Small intestine (tissue), 7 donors: ENCODE measurements at regions not wholly inside any gene's neighbourhood (a gene's known extent, or its start where the extent isn't known, plus 50 kb on each side); places are given as distances from the start of the nearest gene placed in this dataset.
A peak's percentile ranks its signal among the peaks of the same experiment; 100 is the strongest.

Experiments
- DNase-seq, 2 donors: peaks; one replicate each; pipeline versions ENCODE4 v3.0.0 to v3.0.0-alpha.2; 2013
- FAIRE-seq: peaks from 2 replicates; lab custom pipeline; 2012; peaks lifted over from hg19 to GRCh38; lab: Jason Lieb, UNC
- H3K27ac ChIP-seq, 3 donors: one replicate each; pipeline ENCODE4 v1.5.1; 2013; ENCODE audit warnings: low read length in 2 of 3, mild to moderate bottlenecking in 2 of 3, control low read depth in 1 of 3, inconsistent platforms in 1 of 3, low read depth in 1 of 3, moderate library complexity in 1 of 3
- H3K27me3 ChIP-seq, 3 donors: one replicate each; pipeline ENCODE4 v1.6.1; 2013; ENCODE audit warnings: low read length in 3 of 3, inconsistent platforms in 1 of 3; ENCODE audit not compliant: control insufficient read depth in 3 of 3, insufficient read depth in 3 of 3
- H3K36me3 ChIP-seq, 3 donors: one replicate each; pipeline ENCODE4 v1.6.1; 2013; ENCODE audit warnings: low read length in 3 of 3, inconsistent platforms in 1 of 3, low read depth in 1 of 3, mild to moderate bottlenecking in 1 of 3, moderate library complexity in 1 of 3; ENCODE audit not compliant: control insufficient read depth in 3 of 3, insufficient read depth in 2 of 3
- H3K4me1 ChIP-seq, 3 donors: one replicate each; pipeline ENCODE4 v1.6.1; 2013; ENCODE audit warnings: low read length in 2 of 3, inconsistent platforms in 1 of 3, low read depth in 1 of 3, mild to moderate bottlenecking in 1 of 3, moderate library complexity in 1 of 3; ENCODE audit not compliant: control insufficient read depth in 3 of 3, insufficient read depth in 2 of 3
- H3K4me3 ChIP-seq, 3 donors: one replicate each; pipeline ENCODE4 v1.5.1; 2013; ENCODE audit warnings: low read length in 3 of 3, control low read depth in 1 of 3, inconsistent platforms in 1 of 3, low read depth in 1 of 3, mild to moderate bottlenecking in 1 of 3, moderate library complexity in 1 of 3
- H3K9me3 ChIP-seq, 2 donors: one replicate each; pipeline ENCODE4 v1.6.1; 2013; ENCODE audit warnings: low read depth in 1 of 2, low read length in 1 of 2; ENCODE audit not compliant: control insufficient read depth in 2 of 2, insufficient read depth in 1 of 2
- WGBS, 3 donors: extraction: QIAGEN DNeasy Blood & Tissue Kit; methylation state at CpG; one replicate each; pipeline ENCODE4 v1.1.7; 2013; 5-methylcytosine and 5-hydroxymethylcytosine counted together
- donor health status: healthy with polysubstance abuse.
- donor health status: control.
- donor health status: control.
- donor health status: Bipolar disorder and iron deficiency.
- donor health status: healthy.

GRCh38 chr1:230011333-230012092 lies 55.5 kb upstream of the GALNT2 start:
- peaks cover 0 to 2% of the 10 kb centered on the region in 2 donors for H3K9me3 ChIP-seq
- H3K4me3 ChIP-seq = no peak overlapping the region
- H3K4me1 ChIP-seq = no peaks in the 10 kb centered on the region
- H3K27me3 ChIP-seq = peaks cover 0 to 3% (median 0%) of the 10 kb centered on the region in 3 donors
- 35 to 54% (median 51%) methylated on average over 6 of the region's 6 CpGs for WGBS, 3 donors
- DNase-seq = no peak
- no peaks in the 10 kb centered on the region for H3K36me3 ChIP-seq
- no peak for FAIRE-seq
- H3K27ac ChIP-seq = no peak overlapping the region

- Histone ChIP-seq H3K27ac (no peak overlapping the region), H3K9me3 (peaks cover 0 to 2% of the 10 kb centered on the region in 2 donors), H3K4me1 (no peaks in the 10 kb centered on the region), H3K27me3 (no peaks in the 10 kb centered on the region), H3K4me3 (no peak overlapping the region), H3K36me3 (no peaks in the 10 kb centered on the region)
- FAIRE-seq = no peak
- no peak for DNase-seq
Measured at GRCh38 chr1:230012093-230012393, 55.0 kb upstream of the GALNT2 start.

- 51 to 83% (median 70%) methylated on average over 5 of the region's 5 CpGs for WGBS, 3 donors
- DNase-seq = peak in 1 of 2 donors; percentile 17
- no peak overlapping the region for H3K4me3 ChIP-seq
- H3K27me3 ChIP-seq = no peaks in the 10 kb centered on the region
- no peak overlapping the region for H3K27ac ChIP-seq
- no peak for FAIRE-seq
- H3K9me3 ChIP-seq = peaks cover 0 to 2% of the 10 kb centered on the region in 2 donors
- no peaks in the 10 kb centered on the region for H3K4me1 ChIP-seq
- no peaks in the 10 kb centered on the region for H3K36me3 ChIP-seq
Measured at GRCh38 chr1:230012741-230013140, 54.3 kb upstream of the GALNT2 start.

GRCh38 chr1:230016159-230016558 lies 50.9 kb upstream of the GALNT2 start:
- Histone ChIP-seq H3K27ac (no peak overlapping the region), H3K36me3 (no peaks in the 10 kb centered on the region), H3K4me3 (no peak overlapping the region), H3K4me1 (no peaks in the 10 kb centered on the region), H3K9me3 (peaks cover 0 to 2% of the 10 kb centered on the region in 2 donors), H3K27me3 (no peaks in the 10 kb centered on the region)
- WGBS, 3 donors = 88 to 90% (median 90%) methylated on average over 5 of the region's 5 CpGs
- no peak for FAIRE-seq
- no peak for DNase-seq
